ENCODE measurements at regions not wholly inside any gene's neighbourhood (a gene's known extent, or its start where the extent isn't known, plus 50 kb on each side); places are given as distances from the start of the nearest gene placed in this dataset.

- no peak for TF ChIP-seq CTCF (IDR thresholded peaks at IDR 0.05; ENCODE audit: control insufficient read depth, insufficient read depth, low read depth, low read length, missing control alignments)
- no peak overlapping the region for H3K4me3 ChIP-seq (ENCODE audit: control insufficient read depth, low read depth, low read length)
- DNase-seq (ENCODE audit: low read depth), result no peak
Measured at GRCh38 chr4:100087743-100088142, 102.5 kb downstream of the DDIT4L start.

GRCh38 chr4:100086766-100087431, 103.4 kb downstream of the DDIT4L start:
- no peak overlapping the region for H3K4me3 ChIP-seq (ENCODE audit: control insufficient read depth, low read depth, low read length)
- DNase-seq (ENCODE audit: low read depth), result peak; percentile 39
- TF ChIP-seq CTCF (IDR thresholded peaks at IDR 0.05; ENCODE audit: control insufficient read depth, insufficient read depth, low read depth, low read length, missing control alignments), result no peak

- DNase-seq (ENCODE audit: low read depth), result no peak
- no peak for TF ChIP-seq CTCF (IDR thresholded peaks at IDR 0.05; ENCODE audit: control insufficient read depth, insufficient read depth, low read depth, low read length, missing control alignments)
- H3K4me3 ChIP-seq (ENCODE audit: control insufficient read depth, low read depth, low read length), result no peak overlapping the region
Measured at GRCh38 chr4:100084892-100085291, 105.4 kb downstream of the DDIT4L start.

GRCh38 chr4:100083289-100083688, 107.0 kb downstream of the DDIT4L start:
- no peak for DNase-seq (ENCODE audit: low read depth)
- no peak overlapping the region for H3K4me3 ChIP-seq (ENCODE audit: control insufficient read depth, low read depth, low read length)
- no peak for TF ChIP-seq CTCF (IDR thresholded peaks at IDR 0.05; ENCODE audit: control insufficient read depth, insufficient read depth, low read depth, low read length, missing control alignments)

GRCh38 chr4:100082852-100083251, 107.4 kb downstream of the DDIT4L start:
- TF ChIP-seq CTCF (IDR thresholded peaks at IDR 0.05; ENCODE audit: control insufficient read depth, insufficient read depth, low read depth, low read length, missing control alignments), result no peak
- H3K4me3 ChIP-seq (ENCODE audit: control insufficient read depth, low read depth, low read length), result no peak overlapping the region
- DNase-seq (ENCODE audit: low read depth), result no peak

GRCh38 chr4:100081491-100081890, 108.8 kb downstream of the DDIT4L start:
- no peak for TF ChIP-seq CTCF (IDR thresholded peaks at IDR 0.05; ENCODE audit: control insufficient read depth, insufficient read depth, low read depth, low read length, missing control alignments)
- no peak for DNase-seq (ENCODE audit: low read depth)
- no peak overlapping the region for H3K4me3 ChIP-seq (ENCODE audit: control insufficient read depth, low read depth, low read length)

Measured in AG09309 (cell line).